AG09309 (cell line): ENCODE measurements at regions not wholly inside any gene's neighbourhood (a gene's known extent, or its start where the extent isn't known, plus 50 kb on each side); places are given as distances from the start of the nearest gene placed in this dataset.

Source experiments
- DNase-seq: peaks from one replicate; pipeline ENCODE4 v3.0.0-alpha.2; 2010; ENCODE audit warnings: low read depth
- H3K4me3 ChIP-seq: 2 replicates; pipeline ENCODE4 v1.5.1; 2011; ENCODE audit warnings: mild to moderate bottlenecking, low read depth, low read length, moderate library complexity; ENCODE audit not compliant: control insufficient read depth
- CTCF ChIP-seq: IDR thresholded peaks from 2 replicates; pipeline ENCODE4 v1.5.1; 2011; ENCODE audit warnings: mild to moderate bottlenecking, low read depth, low read length, inconsistent platforms; ENCODE audit not compliant: insufficient read depth, control insufficient read depth; ENCODE audit errors: missing control alignments

- TF ChIP-seq CTCF = no peak
- no peak overlapping the region for H3K4me3 ChIP-seq
Observed at GRCh38 chr3:18112674-18113375, 312.3 kb downstream of the SATB1 start.

GRCh38 chr3:18111796-18112232, 313.3 kb downstream of the SATB1 start:
- H3K4me3 ChIP-seq = peak overlapping the region; percentile 7; the same call in 1 of the 2 replicates
- no peak for TF ChIP-seq CTCF
- DNase-seq = no peak

More at GRCh38 chr3:18112674-18113375, 312.3 kb downstream of the SATB1 start:
- no peak for DNase-seq

GRCh38 chr3:18103591-18103990, 321.5 kb downstream of the SATB1 start:
- TF ChIP-seq CTCF = no peak
- no peak overlapping the region for H3K4me3 ChIP-seq
- no peak for DNase-seq

- no peak overlapping the region for H3K4me3 ChIP-seq
- DNase-seq = no peak
- TF ChIP-seq CTCF = no peak
Observed at GRCh38 chr3:18100121-18100520, 325.0 kb downstream of the SATB1 start.

- DNase-seq = no peak
- no peak for TF ChIP-seq CTCF
- H3K4me3 ChIP-seq = no peak overlapping the region
Observed at GRCh38 chr3:18099611-18100010, 325.5 kb downstream of the SATB1 start.

GRCh38 chr3:18098960-18099587, 326.1 kb downstream of the SATB1 start:
- TF ChIP-seq CTCF = no peak
- DNase-seq = peak; percentile 67
- no peak overlapping the region for H3K4me3 ChIP-seq
